WTC11 (cell line): ENCODE measurements at regions not wholly inside any gene's neighbourhood (a gene's known extent, or its start where the extent isn't known, plus 50 kb on each side); places are given as distances from the start of the nearest gene placed in this dataset.

ENCODE experiments used
- ATAC-seq: fragments of 200-7000 bp; cut with Tn5 transposase; 2 replicates; pipeline ENCODE4 v1.10.0; 2021; ENCODE audit warnings: mild to moderate bottlenecking, moderate library complexity
- CTCF ChIA-PET: fragments of 300-600 bp; sonication (Branson Sonifier 250); formaldehyde crosslinking; loops from one replicate; lab custom pipeline; 2021; ENCODE audit warnings: antibody characterized with exemption; lab: Charles Lee
- POLR2A ChIA-PET: fragments of 350-600 bp; sonication (Branson Sonifier 250); formaldehyde crosslinking; loops from one replicate; lab custom pipeline; 2021; ENCODE audit warnings: antibody characterized with exemption; lab: Charles Lee
- DNase-seq: peaks from one replicate; pipeline ENCODE4 v3.0.0; 2021; ENCODE audit warnings: low spot score
- H3K27ac Mint-ChIP-seq: 2 replicates; pipeline ENCODE4 v1.8.0; 2021; ENCODE audit warnings: mixed read lengths
- H3K27me3 Mint-ChIP-seq: 2 replicates; pipeline ENCODE4 v1.8.0; 2021; ENCODE audit warnings: low read depth, mild to moderate bottlenecking, moderate library complexity, mixed read lengths
- H3K36me3 Mint-ChIP-seq: 2 replicates; pipeline ENCODE4 v1.8.0; 2021; ENCODE audit warnings: mixed read lengths
- H3K4me1 Mint-ChIP-seq: 2 replicates; pipeline ENCODE4 v1.8.0; 2022; ENCODE audit warnings: mixed read lengths
- H3K4me3 Mint-ChIP-seq: 2 replicates; pipeline ENCODE4 v1.8.0; 2021; ENCODE audit warnings: mild to moderate bottlenecking, moderate library complexity, mixed read lengths
- H3K9me3 Mint-ChIP-seq: 2 replicates; pipeline ENCODE4 v1.8.0; 2021; ENCODE audit warnings: mixed read lengths
- ATF1 ChIP-seq: sonication (generic); formaldehyde crosslinking; IDR thresholded peaks from 2 replicates; pipeline ENCODE4 v1.8.1; 2023; ENCODE audit warnings: mild to moderate bottlenecking, moderate library complexity, missing genetic modification reagents
- ATF2 ChIP-seq: sonication (generic); formaldehyde crosslinking; IDR thresholded peaks from 2 replicates; pipeline ENCODE4 v1.8.1; 2022; ENCODE audit warnings: low read depth, missing genetic modification reagents, borderline replicate concordance
- ATF6 ChIP-seq: sonication (generic); formaldehyde crosslinking; IDR thresholded peaks from 2 replicates; pipeline ENCODE4 v1.8.1; 2023; ENCODE audit warnings: mild to moderate bottlenecking, missing genetic modification reagents
- ETV6 ChIP-seq: sonication (generic); formaldehyde crosslinking; IDR thresholded peaks from 2 replicates; pipeline ENCODE4 v1.8.1; 2022; ENCODE audit warnings: mild to moderate bottlenecking, missing genetic modification reagents
- FOXP1 ChIP-seq: sonication (generic); formaldehyde crosslinking; IDR thresholded peaks from 2 replicates; pipeline ENCODE4 v1.8.0; 2022; ENCODE audit warnings: missing genetic modification reagents, mild to moderate bottlenecking, moderate library complexity, borderline replicate concordance
- HMGA2 ChIP-seq: fragments of 250-450 bp; sonication (Bioruptor Pico); IDR thresholded peaks from 2 replicates; pipeline ENCODE4 v1.4.0; 2021; ENCODE audit warnings: mild to moderate bottlenecking, moderate library complexity
- RELA ChIP-seq: sonication (generic); formaldehyde crosslinking; IDR thresholded peaks from 2 replicates; pipeline ENCODE4 v1.8.1; 2022; ENCODE audit warnings: missing genetic modification reagents, mild to moderate bottlenecking, borderline replicate concordance
- SMAD4 ChIP-seq: sonication (generic); formaldehyde crosslinking; IDR thresholded peaks from 2 replicates; pipeline ENCODE4 v1.8.0; 2022; ENCODE audit warnings: mild to moderate bottlenecking, missing genetic modification reagents
- ZBTB21 ChIP-seq: sonication (generic); formaldehyde crosslinking; IDR thresholded peaks from 2 replicates; pipeline ENCODE4 v1.8.1; 2023; ENCODE audit warnings: mild to moderate bottlenecking, missing genetic modification reagents, borderline replicate concordance
- ZNF121 ChIP-seq: sonication (generic); formaldehyde crosslinking; IDR thresholded peaks from 2 replicates; pipeline ENCODE4 v1.8.0; 2023; ENCODE audit warnings: missing genetic modification reagents
- ZNF219 ChIP-seq: sonication (generic); formaldehyde crosslinking; IDR thresholded peaks from 2 replicates; pipeline ENCODE4 v1.8.0; 2023; ENCODE audit warnings: missing genetic modification reagents, mild to moderate bottlenecking, borderline replicate concordance
- ZNF263 ChIP-seq: sonication (generic); formaldehyde crosslinking; IDR thresholded peaks from 2 replicates; pipeline ENCODE4 v1.8.1; 2022; ENCODE audit warnings: low read depth, mild to moderate bottlenecking, moderate library complexity, missing genetic modification reagents
- ZNF512 ChIP-seq: sonication (generic); formaldehyde crosslinking; IDR thresholded peaks from 2 replicates; pipeline ENCODE4 v1.8.1; 2022; ENCODE audit warnings: missing genetic modification reagents, borderline replicate concordance
- ZNF532 ChIP-seq: fragments of 250-450 bp; sonication (Bioruptor Pico); IDR thresholded peaks from 2 replicates; pipeline ENCODE4 v1.9.0; 2021; ENCODE audit warnings: mild to moderate bottlenecking, borderline replicate concordance
- TF ChIP-seq, protein P1 (sequence below): sonication (generic); formaldehyde crosslinking; IDR thresholded peaks from 2 replicates; pipeline ENCODE4 v1.8.0; 2022; ENCODE audit warnings: mild to moderate bottlenecking, missing genetic modification reagents
- TF ChIP-seq, protein P2 (sequence below): sonication (generic); formaldehyde crosslinking; IDR thresholded peaks from 2 replicates; pipeline ENCODE4 v1.8.0; 2022; ENCODE audit warnings: mild to moderate bottlenecking, missing genetic modification reagents
- TF ChIP-seq, protein P3 (sequence below): fragments of 250-450 bp; sonication (Bioruptor Pico); IDR thresholded peaks from 2 replicates; pipeline ENCODE4 v1.9.0; 2021; ENCODE audit warnings: moderate library complexity, mild to moderate bottlenecking, inconsistent platforms, borderline replicate concordance
- TF ChIP-seq, protein P4 (sequence below): sonication (generic); formaldehyde crosslinking; IDR thresholded peaks from 2 replicates; pipeline ENCODE4 v1.8.0; 2023; ENCODE audit warnings: missing genetic modification reagents, mild to moderate bottlenecking, borderline replicate concordance

DNA sequence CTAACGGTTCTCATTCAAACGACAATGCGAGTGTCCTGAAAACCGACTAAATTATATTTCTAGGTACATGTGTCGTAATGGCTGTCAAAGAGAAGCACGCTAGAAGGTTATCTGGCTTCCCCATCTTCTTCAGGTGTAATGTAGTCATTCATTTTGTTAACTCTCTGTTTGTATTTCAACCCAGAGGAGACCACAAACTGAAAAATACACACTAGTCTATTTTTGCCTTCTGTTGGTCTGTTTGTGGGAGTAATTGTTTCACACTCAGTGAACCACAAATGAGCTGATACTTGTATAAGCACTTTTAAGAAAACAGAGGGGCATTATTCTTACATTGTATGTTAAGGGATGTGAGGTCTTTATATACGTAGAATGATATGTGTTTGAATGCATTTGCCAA lies 305.9 kb downstream of the GATA3 start:
- no peaks in the 10 kb centered on the region for H3K4me1 Mint-ChIP-seq
- no peak overlapping the region for H3K27ac Mint-ChIP-seq
- ATAC-seq (no peak), DNase-seq (no peak)
- no peak overlapping the region for H3K4me3 Mint-ChIP-seq
- H3K36me3 Mint-ChIP-seq = no peaks in the 10 kb centered on the region
- CTCF ChIA-PET = no interaction called here
- H3K9me3 Mint-ChIP-seq = peaks cover 6% of the 10 kb centered on the region
- POLR2A ChIA-PET = no interaction called here
- no peaks in the 10 kb centered on the region; the same call in 1 of the 2 replicates for H3K27me3 Mint-ChIP-seq
- TF ChIP-seq HMGA2 (CRISPR knock-in tag) (no peak), ZNF121 (CRISPR knock-in tag) (no peak), ZNF512 (CRISPR knock-in tag) (no peak), RELA (no peak), ATF1 (CRISPR knock-in tag) (no peak), SMAD4 (CRISPR knock-in tag) (no peak), ZBTB21 (CRISPR knock-in tag) (no peak), ATF6 (CRISPR knock-in tag) (no peak), ZNF532 (CRISPR knock-in tag) (no peak), ATF2 (CRISPR knock-in tag) (no peak), FOXP1 (no peak), ZNF219 (CRISPR knock-in tag) (no peak), ETV6 (CRISPR knock-in tag) (no peak), ZNF263 (no peak)
- TF ChIP-seq, protein P1, sequence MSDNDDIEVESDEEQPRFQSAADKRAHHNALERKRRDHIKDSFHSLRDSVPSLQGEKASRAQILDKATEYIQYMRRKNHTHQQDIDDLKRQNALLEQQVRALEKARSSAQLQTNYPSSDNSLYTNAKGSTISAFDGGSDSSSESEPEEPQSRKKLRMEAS = no peak
- TF ChIP-seq, protein P2, sequence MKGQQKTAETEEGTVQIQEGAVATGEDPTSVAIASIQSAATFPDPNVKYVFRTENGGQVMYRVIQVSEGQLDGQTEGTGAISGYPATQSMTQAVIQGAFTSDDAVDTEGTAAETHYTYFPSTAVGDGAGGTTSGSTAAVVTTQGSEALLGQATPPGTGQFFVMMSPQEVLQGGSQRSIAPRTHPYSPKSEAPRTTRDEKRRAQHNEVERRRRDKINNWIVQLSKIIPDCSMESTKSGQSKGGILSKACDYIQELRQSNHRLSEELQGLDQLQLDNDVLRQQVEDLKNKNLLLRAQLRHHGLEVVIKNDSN (CRISPR knock-in tag) = no peak
- TF ChIP-seq, protein P3, sequence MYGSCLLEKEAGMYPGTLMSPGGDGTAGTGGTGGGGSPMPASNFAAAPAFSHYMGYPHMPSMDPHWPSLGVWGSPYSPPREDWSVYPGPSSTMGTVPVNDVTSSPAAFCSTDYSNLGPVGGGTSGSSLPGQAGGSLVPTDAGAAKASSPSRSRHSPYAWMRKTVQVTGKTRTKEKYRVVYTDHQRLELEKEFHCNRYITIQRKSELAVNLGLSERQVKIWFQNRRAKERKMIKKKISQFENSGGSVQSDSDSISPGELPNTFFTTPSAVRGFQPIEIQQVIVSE = no peak
- TF ChIP-seq, protein P4, sequence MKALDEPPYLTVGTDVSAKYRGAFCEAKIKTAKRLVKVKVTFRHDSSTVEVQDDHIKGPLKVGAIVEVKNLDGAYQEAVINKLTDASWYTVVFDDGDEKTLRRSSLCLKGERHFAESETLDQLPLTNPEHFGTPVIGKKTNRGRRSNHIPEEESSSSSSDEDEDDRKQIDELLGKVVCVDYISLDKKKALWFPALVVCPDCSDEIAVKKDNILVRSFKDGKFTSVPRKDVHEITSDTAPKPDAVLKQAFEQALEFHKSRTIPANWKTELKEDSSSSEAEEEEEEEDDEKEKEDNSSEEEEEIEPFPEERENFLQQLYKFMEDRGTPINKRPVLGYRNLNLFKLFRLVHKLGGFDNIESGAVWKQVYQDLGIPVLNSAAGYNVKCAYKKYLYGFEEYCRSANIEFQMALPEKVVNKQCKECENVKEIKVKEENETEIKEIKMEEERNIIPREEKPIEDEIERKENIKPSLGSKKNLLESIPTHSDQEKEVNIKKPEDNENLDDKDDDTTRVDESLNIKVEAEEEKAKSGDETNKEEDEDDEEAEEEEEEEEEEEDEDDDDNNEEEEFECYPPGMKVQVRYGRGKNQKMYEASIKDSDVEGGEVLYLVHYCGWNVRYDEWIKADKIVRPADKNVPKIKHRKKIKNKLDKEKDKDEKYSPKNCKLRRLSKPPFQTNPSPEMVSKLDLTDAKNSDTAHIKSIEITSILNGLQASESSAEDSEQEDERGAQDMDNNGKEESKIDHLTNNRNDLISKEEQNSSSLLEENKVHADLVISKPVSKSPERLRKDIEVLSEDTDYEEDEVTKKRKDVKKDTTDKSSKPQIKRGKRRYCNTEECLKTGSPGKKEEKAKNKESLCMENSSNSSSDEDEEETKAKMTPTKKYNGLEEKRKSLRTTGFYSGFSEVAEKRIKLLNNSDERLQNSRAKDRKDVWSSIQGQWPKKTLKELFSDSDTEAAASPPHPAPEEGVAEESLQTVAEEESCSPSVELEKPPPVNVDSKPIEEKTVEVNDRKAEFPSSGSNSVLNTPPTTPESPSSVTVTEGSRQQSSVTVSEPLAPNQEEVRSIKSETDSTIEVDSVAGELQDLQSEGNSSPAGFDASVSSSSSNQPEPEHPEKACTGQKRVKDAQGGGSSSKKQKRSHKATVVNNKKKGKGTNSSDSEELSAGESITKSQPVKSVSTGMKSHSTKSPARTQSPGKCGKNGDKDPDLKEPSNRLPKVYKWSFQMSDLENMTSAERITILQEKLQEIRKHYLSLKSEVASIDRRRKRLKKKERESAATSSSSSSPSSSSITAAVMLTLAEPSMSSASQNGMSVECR (CRISPR knock-in tag) = no peak
